MCF 10A (cell line): ENCODE measurements at regions not wholly inside any gene's neighbourhood (a gene's known extent, or its start where the extent isn't known, plus 50 kb on each side); places are given as distances from the start of the nearest gene placed in this dataset.

Experiments used
- BruUV-seq: library from RNA; stranded (reverse); fragments of 400-500 nt; replicated peaks from 2 replicates; lab custom pipeline; 2021; lab: Mats Ljungman, UMichigan
- CTCF ChIA-PET: fragments of 300-600 bp; sonication (Branson Sonifier 250); formaldehyde crosslinking; extraction: SDS; loops from one replicate; lab custom pipeline; 2021; ENCODE audit warnings: antibody characterized with exemption, inconsistent platforms; lab: Yijun Ruan, JAX
- POLR2A ChIA-PET: fragments of 300-600, 350-650 bp; sonication (Branson Sonifier 250); formaldehyde crosslinking; extraction: SDS; loops from one replicate; lab custom pipeline; 2020; ENCODE audit warnings: antibody characterized with exemption, inconsistent platforms; lab: Yijun Ruan, JAX
- DNase-seq: peaks from one replicate; pipeline ENCODE4 v3.0.0-alpha.2; 2018; ENCODE audit not compliant: unreplicated experiment
- H3K27ac Mint-ChIP-seq: one replicate; pipeline ENCODE4 v1.8.0; 2022; ENCODE audit warnings: mild to moderate bottlenecking, low read depth, mixed read lengths; ENCODE audit not compliant: unreplicated experiment
- H3K27me3 Mint-ChIP-seq: one replicate; pipeline ENCODE4 v1.8.0; 2022; ENCODE audit warnings: mixed read lengths; ENCODE audit not compliant: insufficient read depth, unreplicated experiment
- H3K36me3 Mint-ChIP-seq: one replicate; pipeline ENCODE4 v1.8.0; 2022; ENCODE audit warnings: mild to moderate bottlenecking, moderate library complexity, mixed read lengths; ENCODE audit not compliant: insufficient read depth, unreplicated experiment
- H3K4me1 Mint-ChIP-seq: one replicate; pipeline ENCODE4 v1.8.0; 2022; ENCODE audit warnings: mixed read lengths; ENCODE audit not compliant: insufficient read depth, unreplicated experiment
- H3K4me3 Mint-ChIP-seq: one replicate; pipeline ENCODE4 v1.8.0; 2022; ENCODE audit warnings: mild to moderate bottlenecking, moderate library complexity, mixed read lengths; ENCODE audit not compliant: unreplicated experiment
- H3K9me3 Mint-ChIP-seq: one replicate; pipeline ENCODE4 v1.8.0; 2022; ENCODE audit warnings: mixed read lengths; ENCODE audit not compliant: unreplicated experiment
- CTCF ChIP-seq: fragments of 200-600 bp; IDR thresholded peaks from one replicate; pipeline ENCODE4 v1.8.0; 2022; ENCODE audit warnings: antibody characterized with exemption, mild to moderate bottlenecking; ENCODE audit not compliant: unreplicated experiment
- intact Hi-C: fragments of 100-400 bp; cut with micrococcal nuclease; formaldehyde crosslinking; loops from 2 replicates; pipeline ENCODE4 v1.14.1; 2022

DNA sequence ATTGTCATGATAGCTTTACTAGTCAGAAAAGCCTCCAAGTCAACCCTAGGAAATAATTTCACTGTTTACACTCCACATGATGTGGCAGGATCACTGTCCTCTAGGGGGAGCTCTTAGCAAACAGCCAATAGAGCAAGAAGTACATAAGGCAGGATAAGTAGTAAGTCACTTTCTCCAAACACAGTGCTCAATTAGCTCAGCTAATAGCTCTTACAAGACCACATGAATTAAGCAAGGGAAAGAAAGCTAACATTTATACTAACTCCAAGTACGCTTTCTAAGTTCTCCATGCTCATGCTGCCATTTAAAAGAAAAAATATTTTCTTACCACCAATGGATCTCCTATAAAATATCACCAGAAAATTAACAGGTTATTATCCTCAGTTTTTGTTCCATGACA, 66.9 kb upstream of the LRIF1 start:
- H3K27me3 Mint-ChIP-seq: peaks cover 24% of the 10 kb centered on the region
- peaks cover 5% of the 10 kb centered on the region for H3K4me1 Mint-ChIP-seq

DNA sequence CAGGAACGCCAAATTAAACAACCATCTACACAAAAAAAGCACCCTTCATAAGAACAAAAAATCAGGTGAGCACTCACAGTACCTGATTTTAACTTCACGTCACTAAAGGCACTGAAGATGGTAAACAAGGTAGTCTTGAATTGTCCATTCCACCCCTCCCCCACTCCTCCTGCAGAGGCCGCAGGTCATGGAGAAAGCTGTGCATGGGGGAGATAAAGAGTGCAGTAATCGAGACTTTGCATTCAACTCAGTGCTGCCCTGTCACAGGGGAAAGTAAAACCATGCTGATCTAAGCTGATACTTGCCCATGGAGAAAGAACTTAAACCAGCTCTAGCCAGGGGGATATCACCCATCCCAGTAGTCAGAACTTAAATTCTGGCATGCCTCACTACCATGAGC, 61.4 kb upstream of the LRIF1 start:
- no peak for TF ChIP-seq CTCF
- H3K27ac Mint-ChIP-seq: no peak overlapping the region
- peaks cover 53% of the 10 kb centered on the region for H3K27me3 Mint-ChIP-seq
- DNase-seq: no peak
- no peak overlapping the region for H3K4me3 Mint-ChIP-seq
- intact Hi-C loops: no loop called here
- H3K9me3 Mint-ChIP-seq: no peaks in the 10 kb centered on the region
- H3K36me3 Mint-ChIP-seq: no peaks in the 10 kb centered on the region
- BruUV-seq: no TSS peak
- peaks cover 5% of the 10 kb centered on the region for H3K4me1 Mint-ChIP-seq
- CTCF ChIA-PET: interaction anchor here (0.6 to 1.5 kb wide), 4 partner anchors 16 to 381 kb away, joined by 3 to 5 read pairs (median 3); no protein-coding TSS in a partner anchor
- POLR2A ChIA-PET: no interaction called here

More for the DNA sequence above, 66.9 kb upstream of the LRIF1 start:
- no peak overlapping the region for H3K27ac Mint-ChIP-seq
- H3K36me3 Mint-ChIP-seq: no peaks in the 10 kb centered on the region
- CTCF ChIA-PET: interaction anchor here (0.6 to 2.7 kb wide), 57 partner anchors 9 to 489 kb away, joined by 3 to 25 read pairs (median 4); partner anchors contain the start of genes CEPT1 and DRAM2
- H3K4me3 Mint-ChIP-seq: no peak overlapping the region
- BruUV-seq: no TSS peak
- DNase-seq: peak; percentile 78
- TF ChIP-seq CTCF: peak; percentile 80
- POLR2A ChIA-PET: interaction anchor here (1.2 kb wide), 1 partner anchor 108 kb away, joined by 6 read pairs; no protein-coding TSS in a partner anchor
- intact Hi-C loops: loop anchor here (1.0 to 2.0 kb wide), 2 partner anchors 192 to 370 kb away; no protein-coding TSS in a partner anchor
- peaks cover 12% of the 10 kb centered on the region for H3K9me3 Mint-ChIP-seq

GRCh38 chr1:111015222-111015621, 51.5 kb upstream of the LRIF1 start:
- CTCF ChIA-PET: interaction anchor here (0.6 to 2.6 kb wide), 3 partner anchors 15 to 24 kb away, joined by 3 to 18 read pairs (median 13); no protein-coding TSS in a partner anchor
- Mint-ChIP-seq H3K9me3 (no peaks in the 10 kb centered on the region), H3K27ac (no peak overlapping the region), H3K36me3 (no peaks in the 10 kb centered on the region), H3K27me3 (no peaks in the 10 kb centered on the region), H3K4me3 (no peak overlapping the region), H3K4me1 (no peaks in the 10 kb centered on the region)
- DNase-seq: no peak
- BruUV-seq: no TSS peak
- POLR2A ChIA-PET: no interaction called here
- TF ChIP-seq CTCF: no peak
- intact Hi-C loops: no loop called here
